Liver (tissue), 7 donors: ENCODE measurements at regions not wholly inside any gene's neighbourhood (a gene's known extent, or its start where the extent isn't known, plus 50 kb on each side); places are given as distances from the start of the nearest gene placed in this dataset.

ENCODE experiments used
- DNase-seq: peaks from one replicate; pipeline ENCODE4 v3.0.0-alpha.2; 2017; ENCODE audit warnings: low spot score
- H3K27ac ChIP-seq, 2 donors: one replicate each; pipeline ENCODE4 v1.7.0; 2013; ENCODE audit warnings: inconsistent platforms in 2 of 2, low read length in 2 of 2, control low read depth in 1 of 2, low read depth in 1 of 2, mild to moderate bottlenecking in 1 of 2
- H3K27me3 ChIP-seq, 4 donors: one replicate each; pipeline versions ENCODE4 v1.6.1 to v1.7.0; 2013; ENCODE audit warnings: low read length in 3 of 4, inconsistent platforms in 1 of 4, mild to moderate bottlenecking in 1 of 4, moderate library complexity in 1 of 4; ENCODE audit not compliant: control insufficient read depth in 4 of 4, insufficient read depth in 4 of 4
- H3K36me3 ChIP-seq, 4 donors: one replicate each; pipeline versions ENCODE4 v1.6.1 to v1.7.0; 2013; ENCODE audit warnings: low read length in 3 of 4, mild to moderate bottlenecking in 3 of 4, low read depth in 1 of 4, moderate library complexity in 1 of 4; ENCODE audit not compliant: control insufficient read depth in 4 of 4, insufficient read depth in 3 of 4
- H3K4me1 ChIP-seq, 4 donors: one replicate each; pipeline versions ENCODE4 v1.6.1 to v1.7.0; 2013; ENCODE audit warnings: low read length in 3 of 4, mild to moderate bottlenecking in 3 of 4, moderate library complexity in 1 of 4; ENCODE audit not compliant: control insufficient read depth in 4 of 4, insufficient read depth in 4 of 4
- H3K4me3 ChIP-seq, 3 donors: one replicate each; pipeline versions ENCODE4 v1.6.1 to v1.7.0; 2013; ENCODE audit warnings: low read length in 3 of 3, control low read depth in 1 of 3, low read depth in 1 of 3, mild to moderate bottlenecking in 1 of 3
- H3K9ac ChIP-seq, 2 donors: one replicate each; pipeline ENCODE4 v1.7.0; 2013; ENCODE audit warnings: low read length in 2 of 2, mild to moderate bottlenecking in 2 of 2, moderate library complexity in 2 of 2, control low read depth in 1 of 2, low read depth in 1 of 2
- H3K9me3 ChIP-seq, 4 donors: one replicate each; pipeline versions ENCODE4 v1.6.1 to v1.7.0; 2013; ENCODE audit warnings: low read length in 3 of 4; ENCODE audit not compliant: control insufficient read depth in 4 of 4
- GABPA ChIP-seq, 2 donors: IDR thresholded peaks in 1 of 2; conservative IDR thresholded peaks in 1 of 2; 2 replicates each; pipeline ENCODE4 v1.6.1; 2016; ENCODE audit warnings: antibody characterized with exemption in 2 of 2, mild to moderate bottlenecking in 1 of 2, moderate library complexity in 1 of 2
- HNF4G ChIP-seq: IDR thresholded peaks from 2 replicates; pipeline ENCODE4 v1.6.1; 2016; ENCODE audit warnings: antibody characterized with exemption
- JUND ChIP-seq, 2 donors: IDR thresholded peaks; 2 replicates each; pipeline ENCODE4 v1.6.1; 2016; ENCODE audit warnings: antibody characterized with exemption in 2 of 2
- RAD21 ChIP-seq, 2 donors: IDR thresholded peaks; 2 replicates each; pipeline ENCODE4 v1.6.1; 2016; ENCODE audit warnings: antibody characterized with exemption in 2 of 2, mild to moderate bottlenecking in 2 of 2
- REST ChIP-seq: IDR thresholded peaks from 2 replicates; pipeline ENCODE4 v1.6.1; 2016; ENCODE audit warnings: antibody characterized with exemption, mild to moderate bottlenecking
- RXRA ChIP-seq, 2 donors: IDR thresholded peaks; 2 replicates each; pipeline ENCODE4 v1.6.1; 2017 to 2018; ENCODE audit warnings: antibody characterized with exemption in 2 of 2, mild to moderate bottlenecking in 1 of 2
- SP1 ChIP-seq: IDR thresholded peaks from 2 replicates; pipeline ENCODE4 v1.6.1; 2018; ENCODE audit warnings: antibody characterized with exemption, mild to moderate bottlenecking
- TAF1 ChIP-seq: conservative IDR thresholded peaks from 2 replicates; pipeline ENCODE4 v1.6.1; 2016; ENCODE audit warnings: antibody characterized with exemption, mild to moderate bottlenecking
- YY1 ChIP-seq: IDR thresholded peaks from 2 replicates; pipeline ENCODE4 v1.6.1; 2016; ENCODE audit warnings: antibody characterized with exemption, mild to moderate bottlenecking
- WGBS: extraction: QIAGEN DNeasy Blood & Tissue Kit; methylation state at CpG from one replicate; pipeline ENCODE4 v1.1.7; 2013; 5-methylcytosine and 5-hydroxymethylcytosine counted together
- TF ChIP-seq, protein P1 (sequence below): IDR thresholded peaks from 2 replicates; pipeline ENCODE4 v1.6.1; 2016; ENCODE audit warnings: antibody characterized with exemption
- TF ChIP-seq, protein P2 (sequence below): IDR thresholded peaks from 2 replicates; pipeline ENCODE4 v1.6.1; 2016; ENCODE audit warnings: antibody characterized with exemption
- donor health status: healthy.
- donor health status: healthy.
- donor health status: healthy.
- donor health status: healthy.

DNA sequence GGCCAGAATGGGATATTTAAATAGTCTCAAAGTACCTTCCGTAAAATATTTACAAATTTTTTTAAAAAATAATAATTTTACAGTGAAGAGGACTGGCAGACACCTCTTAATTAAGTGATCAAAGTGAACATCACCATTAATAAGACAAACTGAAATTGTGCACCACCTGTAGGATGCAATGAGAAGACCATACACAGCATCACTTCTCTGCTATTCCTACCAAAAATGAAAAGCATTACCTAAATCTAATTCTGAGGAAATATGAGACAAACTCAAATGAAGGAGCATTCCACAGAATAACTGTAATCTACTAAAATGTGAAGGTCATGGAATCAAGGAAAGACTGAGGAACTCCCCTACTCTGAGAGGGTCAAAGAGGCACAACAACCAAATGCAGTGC lies 68.2 kb upstream of the PRDX6 start:
- no peaks in the 10 kb centered on the region for H3K9me3 ChIP-seq
- WGBS: 99% methylated on average over 1 of the region's 1 CpG
- no peaks in the 10 kb centered on the region for H3K36me3 ChIP-seq
- DNase-seq: no peak
- no peak overlapping the region for H3K9ac ChIP-seq
- no peak overlapping the region for H3K4me3 ChIP-seq
- H3K4me1 ChIP-seq: peaks cover 0 to 4% (median 0%) of the 10 kb centered on the region in 4 donors
- no peaks in the 10 kb centered on the region for H3K27me3 ChIP-seq
- H3K27ac ChIP-seq: no peak overlapping the region
- no peak for TF ChIP-seq GABPA (IDR thresholded peaks at IDR 0.05 in 1 of 2, conservative IDR thresholded peaks at IDR 0.05 in 1 of 2)
- no peak for TF ChIP-seq REST
- TF ChIP-seq RXRA (IDR thresholded peaks at IDR 0.05): no peak
- TF ChIP-seq RAD21 (IDR thresholded peaks at IDR 0.05): no peak

DNA sequence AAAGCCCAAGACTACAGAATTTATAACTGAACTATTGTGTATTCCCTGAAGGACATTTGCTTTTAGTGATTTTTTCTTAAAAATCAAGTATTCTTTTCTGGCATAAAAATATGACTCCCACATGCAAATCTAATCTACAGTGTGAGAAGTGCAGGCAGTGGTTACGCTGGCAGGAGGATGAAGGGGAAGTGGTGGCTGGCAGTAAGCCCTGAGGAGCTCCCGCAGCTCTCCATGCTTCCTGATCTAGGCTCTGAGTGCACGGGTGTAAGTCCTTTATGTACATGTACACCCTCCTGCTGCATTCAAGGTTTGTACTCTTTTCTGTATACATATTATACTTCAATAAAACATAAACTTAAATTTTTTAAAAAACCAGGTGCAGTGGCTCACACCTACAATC lies 67.5 kb upstream of the PRDX6 start:
- Histone ChIP-seq H3K4me3 (no peak overlapping the region), H3K9me3 (no peaks in the 10 kb centered on the region), H3K27ac (no peak overlapping the region), H3K9ac (no peak overlapping the region), H3K27me3 (no peaks in the 10 kb centered on the region), H3K4me1 (peaks cover 0 to 4% (median 0%) of the 10 kb centered on the region in 4 donors), H3K36me3 (no peaks in the 10 kb centered on the region)
- DNase-seq: no peak
- TF ChIP-seq RAD21 (IDR thresholded peaks at IDR 0.05): no peak
- no peak for TF ChIP-seq REST
- no peak for TF ChIP-seq YY1
- no peak for TF ChIP-seq RXRA (IDR thresholded peaks at IDR 0.05)
- TF ChIP-seq JUND (IDR thresholded peaks at IDR 0.05): no peak
- TF ChIP-seq HNF4G: no peak
- TF ChIP-seq, protein P1, sequence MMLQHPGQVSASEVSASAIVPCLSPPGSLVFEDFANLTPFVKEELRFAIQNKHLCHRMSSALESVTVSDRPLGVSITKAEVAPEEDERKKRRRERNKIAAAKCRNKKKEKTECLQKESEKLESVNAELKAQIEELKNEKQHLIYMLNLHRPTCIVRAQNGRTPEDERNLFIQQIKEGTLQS: no peak
- TF ChIP-seq SP1: no peak
- TF ChIP-seq, protein P2, sequence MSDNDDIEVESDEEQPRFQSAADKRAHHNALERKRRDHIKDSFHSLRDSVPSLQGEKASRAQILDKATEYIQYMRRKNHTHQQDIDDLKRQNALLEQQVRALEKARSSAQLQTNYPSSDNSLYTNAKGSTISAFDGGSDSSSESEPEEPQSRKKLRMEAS: no peak
- no peak for TF ChIP-seq GABPA (IDR thresholded peaks at IDR 0.05 in 1 of 2, conservative IDR thresholded peaks at IDR 0.05 in 1 of 2)
- TF ChIP-seq TAF1: no peak
- 58% methylated on average over 3 of the region's 3 CpGs for whole genome bisulfite sequencing
